Psoas muscle (tissue), 7 donors: ENCODE measurements at regions not wholly inside any gene's neighbourhood (a gene's known extent, or its start where the extent isn't known, plus 50 kb on each side); places are given as distances from the start of the nearest gene placed in this dataset.
"Not testable (repeated sequence)": the region's sequence is repeated elsewhere in the genome, so short reads cannot be mapped to it uniquely, and the experiment has no call there.

Experiments
- ATAC-seq, 4 donors: fragments of 200-7000 bp; cut with Tn5 transposase; one replicate each; pipeline ENCODE4 v1.9.1; 2020; ENCODE audit warnings: moderate library complexity in 3 of 4, mild to moderate bottlenecking in 2 of 4
- DNase-seq, 2 donors: peaks; one replicate each; pipeline ENCODE4 v3.0.0-alpha.2; 2020
- H3K27ac ChIP-seq: fragments of 200-600 bp; one replicate; pipeline ENCODE4 v1.8.0; 2022
- H3K27me3 ChIP-seq, 3 donors: fragments of 200-600 bp in 1 of 3; one replicate each; pipeline versions ENCODE4 v1.6.1 to v1.8.0; 2013 to 2022; ENCODE audit warnings: low read length in 2 of 3, mild to moderate bottlenecking in 2 of 3, moderate library complexity in 1 of 3; ENCODE audit not compliant: insufficient read depth in 3 of 3
- H3K36me3 ChIP-seq, 2 donors: fragments of 200-600 bp in 1 of 2; one replicate each; pipeline versions ENCODE4 v1.6.1 to v1.8.0; 2013 to 2022; ENCODE audit warnings: low read depth in 1 of 2, mild to moderate bottlenecking in 1 of 2, moderate library complexity in 1 of 2; ENCODE audit not compliant: insufficient read depth in 1 of 2
- H3K4me1 ChIP-seq: fragments of 200-600 bp; one replicate; pipeline ENCODE4 v1.8.0; 2022
- H3K4me3 ChIP-seq: fragments of 200-600 bp; one replicate; pipeline ENCODE4 v1.8.0; 2022; ENCODE audit warnings: mild to moderate bottlenecking
- H3K9me3 ChIP-seq: fragments of 200-600 bp; one replicate; pipeline ENCODE4 v1.8.0; 2022
- WGBS, 3 donors: extraction: QIAGEN DNeasy Blood & Tissue Kit; methylation state at CpG; one replicate each; pipeline versions ENCODE4 v1.1.6 to v1.1.7; 2013; 5-methylcytosine and 5-hydroxymethylcytosine counted together
- intact Hi-C, 2 donors: fragments of 100-400 bp; cut with DNase I; formaldehyde crosslinking; loops; one replicate each; pipeline versions ENCODE4 v1.11.0 to v1.14.2; 2022
- donor health status: healthy with polysubstance abuse.
- donor health status: DM: no; HTN: no; CAD: no; lungs with moderate emphysema.
- donor health status: Bipolar disorder and iron deficiency.
- donor health status: healthy.
- donor health status: DM: yes; HTN: yes; CAD: no.
- donor health status: DM: no; HTN: no; CAD: no.
- donor health status: DM: yes; HTN: yes; CAD: no.

GRCh38 chr1:120519196-120519595 is 104.4 kb downstream of the NBPF8 start:
- DNase-seq, H3K4me1 ChIP-seq, H3K27ac ChIP-seq, H3K9me3 ChIP-seq, intact Hi-C loops, H3K4me3 ChIP-seq, H3K27me3 ChIP-seq: not testable (repeated sequence)
- H3K36me3 ChIP-seq = peaks cover 0 to 18% of the 10 kb centered on the region in 2 donors
- ATAC-seq = peak in 3 of 4 donors; percentile 3 to 36 (median 27)
- 73 to 100% (median 86%) methylated on average over 1 of the region's 8 CpGs for WGBS, 3 donors

DNA sequence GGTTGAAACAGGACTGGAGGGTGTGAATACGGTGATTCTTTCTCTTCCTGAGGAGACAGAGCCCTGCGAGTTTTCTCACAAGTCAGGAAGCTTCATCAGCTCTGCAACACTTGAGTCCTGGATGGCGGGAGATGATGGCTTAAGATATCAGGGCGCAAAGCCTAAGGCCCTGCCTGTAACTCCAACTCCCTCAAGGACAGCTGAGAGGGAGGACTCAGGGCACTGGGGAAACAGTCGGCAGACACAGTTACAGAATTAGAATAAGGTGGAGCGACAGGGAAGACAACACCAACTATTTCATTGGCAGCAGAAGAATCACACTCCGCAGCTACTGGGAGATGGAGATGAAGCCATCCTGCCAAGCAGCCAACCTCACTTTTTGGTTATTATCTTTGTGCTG is 109.6 kb downstream of the NBPF8 start:
- H3K9me3 ChIP-seq, H3K36me3 ChIP-seq, intact Hi-C loops, H3K27me3 ChIP-seq, H3K27ac ChIP-seq, DNase-seq, H3K4me1 ChIP-seq, H3K4me3 ChIP-seq: not testable (repeated sequence)
- peak; percentile 71 to 84 (median 82) for ATAC-seq
- 36 to 45% (median 40%) methylated on average over 1 to 3 of the region's 7 CpGs for WGBS, 3 donors

DNA sequence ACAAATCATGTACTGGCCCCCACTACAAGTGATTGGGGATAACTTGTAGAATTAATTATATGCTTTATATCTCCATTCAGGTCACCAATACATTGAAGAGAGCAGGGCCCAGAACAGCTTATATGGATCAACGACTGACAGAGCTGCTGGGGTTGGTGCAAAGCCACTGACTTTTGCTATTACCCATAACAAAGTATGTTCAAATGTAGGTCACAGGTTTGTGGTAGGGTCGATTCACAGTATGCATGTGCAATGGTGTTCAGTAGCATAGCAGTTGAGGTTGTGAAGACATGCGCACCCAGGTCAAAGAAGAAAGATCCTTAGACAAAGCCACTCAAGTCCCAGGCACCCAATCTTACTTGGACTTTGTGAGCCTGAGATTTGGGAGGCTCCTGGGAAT is 110.6 kb downstream of the NBPF8 start:
- H3K4me3 ChIP-seq, H3K27me3 ChIP-seq, H3K36me3 ChIP-seq, H3K4me1 ChIP-seq, intact Hi-C loops, ATAC-seq, H3K9me3 ChIP-seq, DNase-seq: not testable (repeated sequence)
- H3K27ac ChIP-seq = peak overlapping the region; percentile 53
- 52 to 67% (median 56%) methylated on average over 2 of the region's 3 CpGs for WGBS, 3 donors

DNA sequence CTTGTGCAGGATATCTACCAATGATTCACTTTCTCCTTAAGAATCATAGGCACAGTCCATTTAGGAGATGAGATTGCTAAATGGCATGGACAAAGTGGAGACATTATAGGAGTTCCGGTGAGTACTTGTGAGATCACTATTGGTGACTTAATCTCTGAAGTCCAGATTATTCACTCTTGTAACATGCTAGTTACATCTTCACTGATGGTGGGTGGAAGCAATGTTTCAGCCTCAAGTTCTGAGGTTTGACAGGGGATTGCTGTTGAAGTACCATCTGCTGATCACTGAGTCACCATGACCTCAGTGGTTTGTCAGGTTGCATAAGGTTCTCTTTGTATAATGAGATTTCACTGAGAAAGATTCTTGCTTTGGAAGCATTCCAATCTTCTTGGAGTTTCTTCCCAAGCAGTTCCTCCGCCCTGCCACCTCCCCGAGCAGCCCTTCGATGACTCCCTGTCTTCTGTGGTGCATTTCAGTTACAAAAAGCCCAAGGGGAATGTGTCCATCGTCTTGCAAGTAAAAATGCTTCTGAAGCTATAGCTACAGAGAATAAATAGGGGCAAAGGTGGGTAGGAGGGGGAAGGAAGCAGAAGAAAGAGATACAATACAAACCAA is 114.7 kb downstream of the NBPF8 start:
- peak overlapping the region; percentile 21 for H3K27ac ChIP-seq
- H3K9me3 ChIP-seq, H3K4me3 ChIP-seq, intact Hi-C loops, H3K36me3 ChIP-seq, H3K27me3 ChIP-seq, DNase-seq, H3K4me1 ChIP-seq: not testable (repeated sequence)
- WGBS, 3 donors = 70 to 84% (median 72%) methylated on average over 5 of the region's 5 CpGs
- ATAC-seq = peak; percentile 52 to 82 (median 62)

GRCh38 chr1:120531455-120531854 is 116.6 kb downstream of the NBPF8 start:
- ATAC-seq, DNase-seq, H3K27ac ChIP-seq, H3K4me1 ChIP-seq, H3K27me3 ChIP-seq, H3K9me3 ChIP-seq, intact Hi-C loops, H3K4me3 ChIP-seq: not testable (repeated sequence)
- 100% methylated on average over 1 of the region's 3 CpGs for WGBS, 3 donors
- peaks cover 0 to 18% of the 10 kb centered on the region in 2 donors for H3K36me3 ChIP-seq

DNA sequence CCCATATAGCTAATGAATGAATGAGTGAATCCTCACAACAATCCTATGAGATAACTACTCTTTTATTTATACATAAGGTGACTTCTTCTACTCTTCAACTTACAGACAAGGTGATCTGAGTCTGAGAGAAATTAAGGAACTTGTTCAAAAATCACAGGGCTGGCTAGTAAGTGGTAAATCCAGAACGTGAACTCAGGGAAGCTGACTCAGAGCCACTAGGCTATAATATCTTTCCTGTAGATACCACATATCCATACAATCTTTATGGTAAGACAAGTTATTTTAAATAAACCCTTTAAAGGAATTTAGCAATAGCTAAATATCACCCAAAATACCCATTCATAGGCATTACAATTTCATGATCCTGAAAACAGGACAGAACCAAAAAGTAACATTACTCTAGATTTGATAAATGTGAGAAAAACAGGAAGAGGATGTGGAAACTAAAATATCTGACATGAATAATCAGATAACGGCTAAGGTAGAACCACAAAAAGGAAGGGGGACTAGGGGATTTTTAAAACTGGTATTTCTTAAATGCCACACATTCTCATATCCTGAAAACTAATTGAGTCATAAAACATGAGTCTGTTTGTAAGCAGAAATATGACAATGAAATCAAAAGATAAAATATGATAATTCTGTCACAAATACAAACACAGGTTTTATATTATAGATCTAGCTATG is 119.7 kb downstream of the NBPF8 start:
- H3K4me1 ChIP-seq, H3K27me3 ChIP-seq, H3K4me3 ChIP-seq, H3K9me3 ChIP-seq, DNase-seq, intact Hi-C loops, ATAC-seq: not testable (repeated sequence)
- Histone ChIP-seq H3K36me3 (peaks cover 0 to 32% of the 10 kb centered on the region in 2 donors), H3K27ac (peak overlapping the region; percentile 30)
- WGBS, 3 donors = 36 to 52% (median 40%) methylated on average over 2 of the region's 2 CpGs

- H3K4me3 ChIP-seq, intact Hi-C loops, H3K9me3 ChIP-seq, DNase-seq, ATAC-seq, H3K27me3 ChIP-seq, H3K4me1 ChIP-seq: not testable (repeated sequence)
- H3K27ac ChIP-seq = peak overlapping the region; percentile 30
- WGBS, 3 donors = 81 to 93% (median 85%) methylated on average over 1 of the region's 1 CpG
- peaks cover 0 to 36% of the 10 kb centered on the region in 2 donors for H3K36me3 ChIP-seq
Observed at GRCh38 chr1:120535052-120535451, 120.2 kb downstream of the NBPF8 start.

- H3K4me1 ChIP-seq, H3K27me3 ChIP-seq, intact Hi-C loops, H3K27ac ChIP-seq, H3K4me3 ChIP-seq, DNase-seq, ATAC-seq, H3K9me3 ChIP-seq: not testable (repeated sequence)
- H3K36me3 ChIP-seq = peaks cover 0 to 39% of the 10 kb centered on the region in 2 donors
- 89 to 95% (median 94%) methylated on average over 1 of the region's 5 CpGs for WGBS, 3 donors
Observed at GRCh38 chr1:120541394-120541793, 126.6 kb downstream of the NBPF8 start.

- H3K4me3 ChIP-seq, H3K27me3 ChIP-seq, H3K9me3 ChIP-seq, intact Hi-C loops, H3K4me1 ChIP-seq, DNase-seq: not testable (repeated sequence)
- Histone ChIP-seq H3K27ac (peak overlapping the region; percentile 30), H3K36me3 (peaks cover 0 to 40% of the 10 kb centered on the region in 2 donors)
- whole genome bisulfite sequencing, 3 donors = no CpG with 5 or more reads among the region's 2 CpGs
- ATAC-seq = peak in 2 of 4 donors; percentile 49 to 62
Observed at GRCh38 chr1:120542365-120542764, 127.5 kb downstream of the NBPF8 start.

DNA sequence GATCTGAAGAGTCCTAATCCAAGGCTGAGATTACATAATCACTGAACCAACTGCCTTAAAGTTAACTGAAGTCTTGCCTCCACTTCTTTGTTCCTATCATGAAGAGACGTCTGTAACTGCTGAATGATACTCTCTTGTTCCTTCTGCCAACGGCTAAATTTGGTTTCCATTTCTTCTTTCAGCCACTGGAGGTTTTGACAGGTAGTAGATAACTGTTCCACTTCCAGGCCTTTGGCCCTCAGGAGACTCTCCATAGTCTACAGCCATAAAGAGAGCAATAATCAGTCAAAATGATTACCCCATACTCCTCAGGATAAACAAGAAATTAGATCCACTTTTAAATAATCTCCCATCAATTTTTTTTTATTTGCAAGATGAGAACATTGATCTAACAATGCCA is 128.1 kb downstream of the NBPF8 start:
- DNase-seq, H3K4me3 ChIP-seq, intact Hi-C loops, H3K4me1 ChIP-seq, H3K27me3 ChIP-seq, H3K9me3 ChIP-seq: not testable (repeated sequence)
- ATAC-seq = peak in 2 of 4 donors; percentile 28 to 35
- Histone ChIP-seq H3K27ac (peak overlapping the region; percentile 30), H3K36me3 (peaks cover 0 to 43% of the 10 kb centered on the region in 2 donors)
- WGBS, 3 donors = no CpG with 5 or more reads among the region's 2 CpGs
